ENCODE measurements at regions not wholly inside any gene's neighbourhood (a gene's known extent, or its start where the extent isn't known, plus 50 kb on each side); places are given as distances from the start of the nearest gene placed in this dataset.

DNA sequence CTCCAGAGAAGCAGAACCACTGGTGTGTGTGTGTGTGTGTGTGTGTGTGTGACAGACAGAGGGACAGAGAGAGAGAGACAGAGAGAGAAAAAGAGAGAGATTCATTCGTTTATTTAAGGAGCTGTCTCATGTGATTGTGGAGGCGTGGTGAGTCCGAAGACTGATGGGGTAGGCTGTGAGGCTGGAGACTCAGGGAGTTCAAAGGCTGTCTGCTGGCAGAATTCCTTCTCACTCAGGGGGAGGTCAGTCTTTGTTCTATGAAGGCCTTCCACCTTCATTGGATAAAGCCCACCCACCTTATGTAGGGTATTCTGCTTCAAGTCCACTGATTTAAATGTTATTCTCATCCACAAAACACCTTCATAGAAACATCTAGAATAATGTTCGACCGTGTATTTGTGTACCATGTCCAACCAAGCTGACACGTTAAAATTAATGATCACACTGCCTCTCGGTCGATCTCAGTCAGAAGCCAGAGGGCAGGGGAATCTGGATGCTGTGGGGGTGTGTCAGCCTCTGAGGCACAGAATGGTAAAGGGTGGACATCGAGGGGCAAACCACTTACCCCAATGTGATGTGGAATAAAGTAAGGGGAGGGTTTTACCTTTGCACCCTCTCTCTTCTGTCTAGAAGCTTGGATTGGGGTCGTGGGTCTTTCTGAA, 275.6 kb downstream of the SLC4A3 start:
- Histone ChIP-seq H3K4me1 (ENCODE audit: insufficient read depth, low read length) (no peaks in the 10 kb centered on the region), H3K4me3 (ENCODE audit: insufficient read depth, low read length) (no peak overlapping the region), H3K27ac (ENCODE audit: low read depth, low read length) (no peak overlapping the region), H3K9me3 (ENCODE audit: low read depth, low read length) (no peaks in the 10 kb centered on the region), H2AFZ (ENCODE audit: low read length) (no peak overlapping the region), H3K79me2 (ENCODE audit: insufficient read depth, low read length) (no peaks in the 10 kb centered on the region), H3K27me3 (ENCODE audit: insufficient read depth, low read length) (no peaks in the 10 kb centered on the region), H4K20me1 (ENCODE audit: insufficient read depth, low read length) (no peaks in the 10 kb centered on the region), H3K4me2 (ENCODE audit: insufficient read depth, low read length) (no peak overlapping the region), H3K36me3 (ENCODE audit: insufficient read depth, low read length) (no peaks in the 10 kb centered on the region)
- TF ChIP-seq, protein P1, sequence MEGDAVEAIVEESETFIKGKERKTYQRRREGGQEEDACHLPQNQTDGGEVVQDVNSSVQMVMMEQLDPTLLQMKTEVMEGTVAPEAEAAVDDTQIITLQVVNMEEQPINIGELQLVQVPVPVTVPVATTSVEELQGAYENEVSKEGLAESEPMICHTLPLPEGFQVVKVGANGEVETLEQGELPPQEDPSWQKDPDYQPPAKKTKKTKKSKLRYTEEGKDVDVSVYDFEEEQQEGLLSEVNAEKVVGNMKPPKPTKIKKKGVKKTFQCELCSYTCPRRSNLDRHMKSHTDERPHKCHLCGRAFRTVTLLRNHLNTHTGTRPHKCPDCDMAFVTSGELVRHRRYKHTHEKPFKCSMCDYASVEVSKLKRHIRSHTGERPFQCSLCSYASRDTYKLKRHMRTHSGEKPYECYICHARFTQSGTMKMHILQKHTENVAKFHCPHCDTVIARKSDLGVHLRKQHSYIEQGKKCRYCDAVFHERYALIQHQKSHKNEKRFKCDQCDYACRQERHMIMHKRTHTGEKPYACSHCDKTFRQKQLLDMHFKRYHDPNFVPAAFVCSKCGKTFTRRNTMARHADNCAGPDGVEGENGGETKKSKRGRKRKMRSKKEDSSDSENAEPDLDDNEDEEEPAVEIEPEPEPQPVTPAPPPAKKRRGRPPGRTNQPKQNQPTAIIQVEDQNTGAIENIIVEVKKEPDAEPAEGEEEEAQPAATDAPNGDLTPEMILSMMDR (IDR thresholded peaks at IDR 0.05; ENCODE audit: extremely low read depth, low read depth, low read length): no peak
- no peak for DNase-seq (ENCODE audit: insufficient read length, low spot score, missing footprints)

DNA sequence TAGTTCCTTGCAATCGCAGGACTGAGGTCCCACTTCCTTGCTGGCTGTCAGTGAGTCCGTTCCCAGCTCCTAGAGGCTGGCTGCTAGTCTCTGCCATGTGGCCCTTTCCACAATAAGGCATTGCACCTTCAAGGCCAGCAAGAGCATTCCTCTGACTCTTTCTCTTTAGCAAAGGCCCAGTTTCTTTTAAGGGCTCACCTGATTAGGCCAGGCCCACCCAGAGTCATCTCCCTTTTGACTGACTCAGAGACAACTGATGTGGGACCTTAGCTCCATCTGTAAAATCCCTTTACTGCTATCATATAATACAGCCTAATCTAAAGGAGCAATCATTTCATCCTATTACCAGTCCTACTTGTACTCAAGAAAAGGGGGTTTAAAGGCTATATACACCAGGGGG, 278.2 kb downstream of the SLC4A3 start:
- no peak overlapping the region for H2AFZ ChIP-seq (ENCODE audit: low read length)
- no peaks in the 10 kb centered on the region for H4K20me1 ChIP-seq (ENCODE audit: insufficient read depth, low read length)
- no peak overlapping the region for H3K4me3 ChIP-seq (ENCODE audit: insufficient read depth, low read length)
- no peak overlapping the region for H3K27ac ChIP-seq (ENCODE audit: low read depth, low read length)
- no peak for DNase-seq (ENCODE audit: insufficient read length, low spot score, missing footprints)
- TF ChIP-seq, protein P1 (IDR thresholded peaks at IDR 0.05; ENCODE audit: extremely low read depth, low read depth, low read length): no peak
- H3K79me2 ChIP-seq (ENCODE audit: insufficient read depth, low read length): no peaks in the 10 kb centered on the region
- H3K4me2 ChIP-seq (ENCODE audit: insufficient read depth, low read length): no peak overlapping the region
- no peaks in the 10 kb centered on the region for H3K4me1 ChIP-seq (ENCODE audit: insufficient read depth, low read length)
- H3K36me3 ChIP-seq (ENCODE audit: insufficient read depth, low read length): no peaks in the 10 kb centered on the region
- no peaks in the 10 kb centered on the region for H3K9me3 ChIP-seq (ENCODE audit: low read depth, low read length)
- no peaks in the 10 kb centered on the region for H3K27me3 ChIP-seq (ENCODE audit: insufficient read depth, low read length)

DNA sequence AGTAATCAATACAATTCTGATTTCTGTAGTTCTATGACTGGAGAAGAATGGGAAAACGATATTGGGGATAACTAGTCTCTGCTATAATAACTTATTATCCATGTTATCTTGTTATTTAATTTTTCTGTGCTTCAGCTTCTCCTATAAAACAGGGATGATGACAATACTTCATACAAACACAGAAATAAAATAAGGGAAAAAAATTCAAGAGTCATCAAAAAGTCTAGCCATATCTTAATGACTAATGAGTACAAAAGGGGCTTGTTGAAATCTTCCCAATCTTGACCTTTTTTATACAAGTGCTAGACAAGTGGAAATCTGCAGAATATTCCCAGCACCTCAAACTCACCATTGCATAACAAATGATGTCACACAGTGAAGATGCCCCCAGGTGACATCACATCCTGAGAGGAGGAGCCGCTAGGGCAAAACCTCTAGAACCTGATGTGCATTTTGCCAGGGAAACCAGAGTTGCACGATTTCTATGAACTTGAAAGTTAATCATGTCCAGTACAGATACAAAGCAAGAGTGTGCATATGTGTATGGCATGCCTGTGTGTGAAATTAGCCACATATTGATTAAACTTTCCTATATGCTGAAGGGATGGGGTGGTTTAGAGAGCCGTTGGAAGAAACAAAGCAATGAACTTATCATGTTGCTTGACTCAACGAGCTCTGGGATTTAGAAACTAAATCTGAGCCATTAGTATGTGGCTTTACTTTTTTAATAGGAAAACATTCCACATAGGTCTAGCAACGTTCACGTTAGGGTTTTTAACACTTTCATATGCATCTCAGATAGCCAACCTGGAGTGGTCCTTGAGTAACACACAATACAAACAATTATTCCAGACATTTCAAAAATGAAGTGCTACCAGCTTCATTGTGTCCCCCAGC, 278.9 kb downstream of the SLC4A3 start:
- Histone ChIP-seq H3K27me3 (ENCODE audit: insufficient read depth, low read length) (no peaks in the 10 kb centered on the region), H3K9me3 (ENCODE audit: low read depth, low read length) (no peaks in the 10 kb centered on the region), H3K4me3 (ENCODE audit: insufficient read depth, low read length) (no peak overlapping the region), H2AFZ (ENCODE audit: low read length) (no peak overlapping the region), H3K27ac (ENCODE audit: low read depth, low read length) (no peak overlapping the region), H3K4me2 (ENCODE audit: insufficient read depth, low read length) (no peak overlapping the region), H3K36me3 (ENCODE audit: insufficient read depth, low read length) (no peaks in the 10 kb centered on the region), H3K4me1 (ENCODE audit: insufficient read depth, low read length) (no peaks in the 10 kb centered on the region), H3K79me2 (ENCODE audit: insufficient read depth, low read length) (no peaks in the 10 kb centered on the region), H4K20me1 (ENCODE audit: insufficient read depth, low read length) (no peaks in the 10 kb centered on the region)
- TF ChIP-seq, protein P1 (IDR thresholded peaks at IDR 0.05; ENCODE audit: extremely low read depth, low read depth, low read length): no peak
- no peak for DNase-seq (ENCODE audit: insufficient read length, low spot score, missing footprints)

DNA sequence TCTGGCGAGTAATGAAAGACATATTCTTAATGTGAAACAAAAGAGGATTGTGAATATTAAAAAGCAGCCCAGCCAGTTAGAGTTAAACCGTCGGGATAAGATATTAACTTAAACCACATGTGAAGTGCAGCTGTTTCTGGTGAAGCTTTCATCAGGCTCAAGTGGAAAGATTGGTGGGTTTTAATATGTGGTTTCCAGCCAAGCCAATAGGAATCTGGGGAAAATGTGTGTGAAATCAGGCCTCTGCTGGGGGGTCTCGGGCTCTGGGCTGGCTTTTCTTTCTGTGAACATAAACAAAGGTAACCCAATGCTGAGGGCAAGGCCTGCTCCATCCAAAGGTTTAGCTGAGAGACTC, 279.6 kb downstream of the SLC4A3 start:
- Histone ChIP-seq H2AFZ (ENCODE audit: low read length) (no peak overlapping the region), H3K27ac (ENCODE audit: low read depth, low read length) (no peak overlapping the region)

More for the DNA sequence above, 279.6 kb downstream of the SLC4A3 start:
- no peaks in the 10 kb centered on the region for H3K79me2 ChIP-seq (ENCODE audit: insufficient read depth, low read length)
- H3K36me3 ChIP-seq (ENCODE audit: insufficient read depth, low read length): no peaks in the 10 kb centered on the region
- H3K27me3 ChIP-seq (ENCODE audit: insufficient read depth, low read length): no peaks in the 10 kb centered on the region
- H3K4me1 ChIP-seq (ENCODE audit: insufficient read depth, low read length): no peaks in the 10 kb centered on the region
- H3K4me2 ChIP-seq (ENCODE audit: insufficient read depth, low read length): no peak overlapping the region
- H3K9me3 ChIP-seq (ENCODE audit: low read depth, low read length): no peaks in the 10 kb centered on the region
- TF ChIP-seq, protein P1 (IDR thresholded peaks at IDR 0.05; ENCODE audit: extremely low read depth, low read depth, low read length): no peak
- no peak for DNase-seq (ENCODE audit: insufficient read length, low spot score, missing footprints)
- H4K20me1 ChIP-seq (ENCODE audit: insufficient read depth, low read length): no peaks in the 10 kb centered on the region
- no peak overlapping the region for H3K4me3 ChIP-seq (ENCODE audit: insufficient read depth, low read length)
